Trophoblast cell (in vitro differentiated cells and primary cell): ENCODE measurements at regions not wholly inside any gene's neighbourhood (a gene's known extent, or its start where the extent isn't known, plus 50 kb on each side); places are given as distances from the start of the nearest gene placed in this dataset.
A peak's percentile ranks its signal among the peaks of the same experiment; 100 is the strongest.

Experiments used
- DNase-seq, 2 donors: peaks; one replicate each; pipeline ENCODE4 v3.0.0-alpha.2; 2016
- H2AFZ ChIP-seq: 2 replicates; pipeline ENCODE4 v1.6.1; 2013; ENCODE audit warnings: low read length, moderate library complexity, mild to moderate bottlenecking; ENCODE audit not compliant: insufficient read depth, poor library complexity
- H2AK5ac ChIP-seq: 2 replicates; pipeline ENCODE4 v1.6.1; 2013; ENCODE audit warnings: mild to moderate bottlenecking, low read length
- H2BK120ac ChIP-seq: 2 replicates; pipeline ENCODE4 v1.6.1; 2013; ENCODE audit warnings: low read length, mild to moderate bottlenecking, moderate library complexity; ENCODE audit not compliant: insufficient read depth, poor library complexity
- H2BK12ac ChIP-seq: 2 replicates; pipeline ENCODE4 v1.6.1; 2013; ENCODE audit warnings: mild to moderate bottlenecking, low read length, moderate library complexity
- H2BK5ac ChIP-seq: 2 replicates; pipeline ENCODE4 v1.6.1; 2013; ENCODE audit warnings: low read length, low read depth, moderate library complexity, mild to moderate bottlenecking; ENCODE audit not compliant: poor library complexity
- H3K14ac ChIP-seq: 2 replicates; pipeline ENCODE4 v1.6.1; 2013; ENCODE audit warnings: mild to moderate bottlenecking, low read length
- H3K18ac ChIP-seq: 2 replicates; pipeline ENCODE4 v1.6.1; 2013; ENCODE audit warnings: mild to moderate bottlenecking, low read length
- H3K23ac ChIP-seq: 2 replicates; pipeline ENCODE4 v1.6.1; 2013; ENCODE audit warnings: low read length
- H3K27ac ChIP-seq: 2 replicates; pipeline ENCODE4 v1.5.1; 2013; ENCODE audit warnings: low read depth, mild to moderate bottlenecking, inconsistent platforms, low read length, moderate library complexity
- H3K27me3 ChIP-seq: 2 replicates; pipeline ENCODE4 v1.6.1; 2013; ENCODE audit warnings: inconsistent platforms, mild to moderate bottlenecking, low read length, moderate library complexity; ENCODE audit not compliant: insufficient read depth
- H3K36me3 ChIP-seq, 2 experiments: 1 replicate in 1 of 2; 2 replicates in 1 of 2; pipeline ENCODE4 v1.6.1; 2013; ENCODE audit warnings: low read length in 2 of 2, mild to moderate bottlenecking in 2 of 2, moderate library complexity in 1 of 2; ENCODE audit not compliant: insufficient read depth in 2 of 2, control insufficient read depth in 1 of 2
- H3K4ac ChIP-seq: 2 replicates; pipeline ENCODE4 v1.6.1; 2013; ENCODE audit warnings: low read depth, mild to moderate bottlenecking, low read length, moderate library complexity
- H3K4me1 ChIP-seq, 2 experiments: 1 replicate in 1 of 2; 2 replicates in 1 of 2; pipeline ENCODE4 v1.6.1; 2013; ENCODE audit warnings: low read length in 2 of 2, mild to moderate bottlenecking in 2 of 2, moderate library complexity in 1 of 2; ENCODE audit not compliant: insufficient read depth in 2 of 2, control insufficient read depth in 1 of 2
- H3K4me2 ChIP-seq: 2 replicates; pipeline ENCODE4 v1.6.1; 2013; ENCODE audit warnings: inconsistent platforms, mild to moderate bottlenecking, low read length, moderate library complexity
- H3K4me3 ChIP-seq: 2 replicates; pipeline ENCODE4 v1.5.1; 2013; ENCODE audit warnings: mild to moderate bottlenecking, low read depth, low read length, inconsistent platforms
- H3K79me1 ChIP-seq: one replicate; pipeline ENCODE4 v1.6.1; 2013; ENCODE audit warnings: low read length
- H3K79me2 ChIP-seq: 2 replicates; pipeline ENCODE4 v1.6.1; 2013; ENCODE audit warnings: low read length, mild to moderate bottlenecking; ENCODE audit not compliant: control insufficient read depth, insufficient read depth, poor library complexity
- H3K9ac ChIP-seq: 2 replicates; pipeline ENCODE4 v1.6.1; 2013; ENCODE audit warnings: mild to moderate bottlenecking, low read length
- H3K9me3 ChIP-seq: 2 replicates; pipeline ENCODE4 v1.6.1; 2013; ENCODE audit warnings: low read depth, mild to moderate bottlenecking, control low read depth, inconsistent platforms, low read length; ENCODE audit not compliant: insufficient read depth
- H4K12ac ChIP-seq: 2 replicates; pipeline ENCODE4 v1.6.1; 2013; ENCODE audit warnings: low read depth, mild to moderate bottlenecking, low read length, moderate library complexity
- H4K8ac ChIP-seq: 2 replicates; pipeline ENCODE4 v1.6.1; 2013; ENCODE audit warnings: low read depth, mild to moderate bottlenecking, low read length, moderate library complexity
- H4K91ac ChIP-seq: one replicate; pipeline ENCODE4 v1.6.1; 2013; ENCODE audit warnings: low read depth, mild to moderate bottlenecking, low read length, moderate library complexity
- WGBS: extraction: QIAGEN DNeasy Blood & Tissue Kit; methylation state at CpG from one replicate; pipeline ENCODE4 v1.1.7; 2013; ENCODE audit warnings: missing lambda C conversion rate; ENCODE audit not compliant: insufficient read length, insufficient coverage; ENCODE audit errors: extremely low coverage; 5-methylcytosine and 5-hydroxymethylcytosine counted together

- no peak overlapping the region for H2BK12ac ChIP-seq
- H3K4me2 ChIP-seq: no peak overlapping the region
- H3K27me3 ChIP-seq: no peaks in the 10 kb centered on the region
- no peak overlapping the region for H2BK120ac ChIP-seq
- no peak for DNase-seq
- no peak overlapping the region for H2AK5ac ChIP-seq
- no peak overlapping the region for H3K14ac ChIP-seq
- no peak overlapping the region for H3K9ac ChIP-seq
- H3K79me2 ChIP-seq: no peaks in the 10 kb centered on the region
- H3K9me3 ChIP-seq: no peaks in the 10 kb centered on the region
- WGBS: no CpG with 5 or more reads among the region's 2 CpGs
- H2BK5ac ChIP-seq: no peak overlapping the region
- no peak overlapping the region for H4K12ac ChIP-seq
- no peaks in the 10 kb centered on the region for H3K36me3 ChIP-seq
- H3K4me1 ChIP-seq: no peaks in the 10 kb centered on the region
- no peak overlapping the region for H4K8ac ChIP-seq
- H3K23ac ChIP-seq: no peak overlapping the region
- H4K91ac ChIP-seq: no peak overlapping the region
- no peaks in the 10 kb centered on the region for H3K79me1 ChIP-seq
- no peak overlapping the region for H3K4ac ChIP-seq
- no peak overlapping the region for H3K4me3 ChIP-seq
- H3K27ac ChIP-seq: no peak overlapping the region
- no peak overlapping the region for H3K18ac ChIP-seq
- H2AFZ ChIP-seq: no peak overlapping the region
These were observed 1853.6 kb upstream of the LRRTM1 start for GRCh38 chr2:82158150-82158549.

- no peak for DNase-seq
- Histone ChIP-seq H3K9me3 (no peaks in the 10 kb centered on the region), H2BK5ac (no peak overlapping the region), H3K36me3 (no peaks in the 10 kb centered on the region), H3K23ac (no peak overlapping the region), H3K27me3 (no peaks in the 10 kb centered on the region), H4K8ac (no peak overlapping the region), H3K14ac (no peak overlapping the region), H3K27ac (no peak overlapping the region), H3K9ac (no peak overlapping the region), H2BK120ac (no peak overlapping the region), H2BK12ac (no peak overlapping the region), H3K79me2 (no peaks in the 10 kb centered on the region), H3K4me1 (no peaks in the 10 kb centered on the region), H3K4ac (no peak overlapping the region), H3K4me2 (no peak overlapping the region), H3K4me3 (no peak overlapping the region), H2AK5ac (no peak overlapping the region), H3K79me1 (no peaks in the 10 kb centered on the region), H4K12ac (no peak overlapping the region), H2AFZ (no peak overlapping the region), H4K91ac (no peak overlapping the region), H3K18ac (no peak overlapping the region)
- no CpG with 5 or more reads among the region's 4 CpGs for whole genome bisulfite sequencing
These were observed 1850.9 kb upstream of the LRRTM1 start for GRCh38 chr2:82155469-82155868.

- no peak overlapping the region for H3K14ac ChIP-seq
- H3K23ac ChIP-seq: no peak overlapping the region
- H3K27ac ChIP-seq: no peak overlapping the region
- peaks cover 6% of the 10 kb centered on the region for H3K79me1 ChIP-seq
- DNase-seq: no peak
- H3K4me3 ChIP-seq: no peak overlapping the region
- H3K4me1 ChIP-seq: peaks cover 0 to 4% of the 10 kb centered on the region in 2 experiments
- no peaks in the 10 kb centered on the region for H3K9me3 ChIP-seq
- H3K36me3 ChIP-seq: no peaks in the 10 kb centered on the region
- no peak overlapping the region for H3K18ac ChIP-seq
- H2BK12ac ChIP-seq: no peak overlapping the region
- no peak overlapping the region for H3K4ac ChIP-seq
- H3K27me3 ChIP-seq: no peaks in the 10 kb centered on the region
- no peak overlapping the region for H2BK5ac ChIP-seq
- H3K4me2 ChIP-seq: no peak overlapping the region
- H4K12ac ChIP-seq: no peak overlapping the region
- no peaks in the 10 kb centered on the region for H3K79me2 ChIP-seq
- H4K8ac ChIP-seq: no peak overlapping the region
- no peak overlapping the region for H2AK5ac ChIP-seq
- no peak overlapping the region for H3K9ac ChIP-seq
- H4K91ac ChIP-seq: no peak overlapping the region
- H2AFZ ChIP-seq: no peak overlapping the region
- no peak overlapping the region for H2BK120ac ChIP-seq
These were observed 1838.8 kb upstream of the LRRTM1 start for GRCh38 chr2:82143343-82143742.

GRCh38 chr2:82139979-82140611 is 1835.5 kb upstream of the LRRTM1 start:
- no peak overlapping the region for H4K8ac ChIP-seq
- no peak overlapping the region for H2BK12ac ChIP-seq
- no peaks in the 10 kb centered on the region for H3K36me3 ChIP-seq
- DNase-seq: peak in 1 of 2 donors; percentile 38
- H3K9ac ChIP-seq: no peak overlapping the region
- H2AK5ac ChIP-seq: no peak overlapping the region
- H3K27ac ChIP-seq: peak overlapping the region; percentile 28
- H3K9me3 ChIP-seq: no peaks in the 10 kb centered on the region
- H3K27me3 ChIP-seq: no peaks in the 10 kb centered on the region
- H3K14ac ChIP-seq: no peak overlapping the region
- H2BK5ac ChIP-seq: peak overlapping the region; percentile 12
- no peak overlapping the region for H2BK120ac ChIP-seq
- H3K4me2 ChIP-seq: peak overlapping the region; percentile 22
- H3K4ac ChIP-seq: no peak overlapping the region
- no peaks in the 10 kb centered on the region for H3K79me2 ChIP-seq
- no peak overlapping the region for H4K12ac ChIP-seq
- WGBS: no CpG with 5 or more reads among the region's 5 CpGs
- peaks cover 6% of the 10 kb centered on the region for H3K79me1 ChIP-seq
- peaks cover 0 to 4% of the 10 kb centered on the region in 2 experiments for H3K4me1 ChIP-seq
- no peak overlapping the region for H3K4me3 ChIP-seq
- no peak overlapping the region for H4K91ac ChIP-seq
- no peak overlapping the region for H2AFZ ChIP-seq
- no peak overlapping the region for H3K23ac ChIP-seq
- H3K18ac ChIP-seq: no peak overlapping the region
